ENCODE measurements at regions not wholly inside any gene's neighbourhood (a gene's known extent, or its start where the extent isn't known, plus 50 kb on each side); places are given as distances from the start of the nearest gene placed in this dataset.
A peak's percentile ranks its signal among the peaks of the same experiment; 100 is the strongest.

DNA sequence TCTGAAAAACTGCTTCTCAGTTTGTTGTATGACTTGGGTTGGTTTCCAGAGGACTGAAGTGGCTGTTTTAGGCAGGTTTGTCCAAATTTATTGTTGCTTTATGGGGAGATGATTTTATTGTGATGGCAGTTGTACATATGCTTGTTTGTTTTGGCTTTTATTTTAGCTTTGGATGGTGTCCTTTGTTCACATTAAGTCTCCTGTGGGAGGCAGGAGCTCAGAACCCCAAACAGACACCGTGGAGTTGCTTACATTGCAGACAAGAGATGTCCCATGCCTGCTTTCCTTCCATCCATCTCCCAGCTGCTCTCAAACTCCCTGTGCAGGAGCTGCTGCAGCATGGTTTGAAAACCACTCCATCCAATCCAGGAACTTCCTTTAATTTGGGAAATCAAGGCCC, 414.7 kb downstream of the LPIN1 start:
- no peak for DNase-seq (ENCODE audit: low read depth)
- H3K27me3 ChIP-seq (ENCODE audit: control insufficient read depth, insufficient read depth, low read length) = no peaks in the 10 kb centered on the region
- TF ChIP-seq, protein P1, sequence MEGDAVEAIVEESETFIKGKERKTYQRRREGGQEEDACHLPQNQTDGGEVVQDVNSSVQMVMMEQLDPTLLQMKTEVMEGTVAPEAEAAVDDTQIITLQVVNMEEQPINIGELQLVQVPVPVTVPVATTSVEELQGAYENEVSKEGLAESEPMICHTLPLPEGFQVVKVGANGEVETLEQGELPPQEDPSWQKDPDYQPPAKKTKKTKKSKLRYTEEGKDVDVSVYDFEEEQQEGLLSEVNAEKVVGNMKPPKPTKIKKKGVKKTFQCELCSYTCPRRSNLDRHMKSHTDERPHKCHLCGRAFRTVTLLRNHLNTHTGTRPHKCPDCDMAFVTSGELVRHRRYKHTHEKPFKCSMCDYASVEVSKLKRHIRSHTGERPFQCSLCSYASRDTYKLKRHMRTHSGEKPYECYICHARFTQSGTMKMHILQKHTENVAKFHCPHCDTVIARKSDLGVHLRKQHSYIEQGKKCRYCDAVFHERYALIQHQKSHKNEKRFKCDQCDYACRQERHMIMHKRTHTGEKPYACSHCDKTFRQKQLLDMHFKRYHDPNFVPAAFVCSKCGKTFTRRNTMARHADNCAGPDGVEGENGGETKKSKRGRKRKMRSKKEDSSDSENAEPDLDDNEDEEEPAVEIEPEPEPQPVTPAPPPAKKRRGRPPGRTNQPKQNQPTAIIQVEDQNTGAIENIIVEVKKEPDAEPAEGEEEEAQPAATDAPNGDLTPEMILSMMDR (IDR thresholded peaks at IDR 0.05; ENCODE audit: insufficient read depth, low read length, poor library complexity, severe bottlenecking) = no peak
- H3K4me3 ChIP-seq (ENCODE audit: low read depth, low read length) = no peak overlapping the region
- H3K36me3 ChIP-seq (ENCODE audit: control insufficient read depth, insufficient read depth, low read length) = no peaks in the 10 kb centered on the region

DNA sequence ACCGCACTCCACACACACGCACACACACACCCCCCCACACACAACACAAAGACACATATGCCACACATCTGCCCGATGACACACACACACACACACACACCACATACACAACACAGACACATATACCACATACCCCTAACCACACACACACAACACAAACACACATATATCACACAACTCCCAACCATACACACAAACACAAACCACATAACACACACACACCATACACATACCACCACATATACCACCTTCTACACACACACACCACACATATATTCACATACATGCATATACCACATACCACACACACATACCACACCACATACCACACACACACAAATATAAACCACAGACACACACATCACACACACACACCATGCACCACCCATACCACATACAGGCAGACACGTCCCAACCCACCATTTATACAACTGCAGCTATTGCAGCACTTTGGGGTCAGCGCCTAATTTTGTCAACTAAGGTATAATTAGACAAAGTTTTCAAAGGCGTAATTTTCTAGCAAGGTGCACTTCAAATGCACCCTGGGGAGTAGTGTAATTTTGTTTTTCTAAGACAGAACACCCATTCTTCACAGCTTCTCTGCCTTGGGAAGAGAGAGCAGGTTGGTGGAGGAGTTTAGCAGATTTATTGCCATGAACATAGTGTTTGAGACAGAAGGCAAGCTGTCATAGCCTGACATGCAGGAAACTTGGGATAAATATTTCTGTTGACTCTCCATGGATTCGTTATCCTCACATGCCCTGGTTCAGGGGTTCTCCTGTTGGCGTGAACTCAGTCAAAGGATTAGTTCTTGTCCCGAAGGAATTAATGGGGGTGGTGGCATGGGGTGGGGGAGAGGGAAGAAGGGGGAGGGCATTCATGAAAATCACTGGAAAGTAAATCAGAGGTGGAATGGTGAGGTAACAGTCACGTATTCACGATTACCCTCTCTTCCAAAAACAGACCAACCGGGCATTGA, 416.1 kb downstream of the LPIN1 start:
- no peak overlapping the region for H3K4me3 ChIP-seq (ENCODE audit: low read depth, low read length)

DNA sequence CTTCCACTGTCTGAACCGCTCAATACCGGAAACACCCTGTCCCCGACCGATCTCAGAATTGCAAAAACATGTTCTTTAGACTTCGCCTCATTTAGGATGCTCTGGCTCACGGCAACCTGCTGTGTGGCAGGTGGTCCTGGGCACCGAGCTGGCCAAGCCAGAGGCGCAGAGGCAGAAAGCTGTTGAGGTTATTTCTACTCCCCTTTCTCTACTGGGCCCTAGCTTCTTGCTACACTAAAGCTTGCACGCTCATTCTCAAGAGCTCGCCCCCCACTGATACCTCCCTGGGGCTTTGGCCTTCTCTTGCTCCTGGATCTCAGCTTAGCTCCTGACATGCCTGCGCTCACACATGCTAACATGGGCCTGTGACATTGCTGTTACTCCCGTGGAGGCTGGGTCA, 417.4 kb downstream of the LPIN1 start:
- DNase-seq (ENCODE audit: low read depth) = no peak
- TF ChIP-seq, protein P1 (IDR thresholded peaks at IDR 0.05; ENCODE audit: insufficient read depth, low read length, poor library complexity, severe bottlenecking) = no peak
- Histone ChIP-seq H3K27me3 (ENCODE audit: control insufficient read depth, insufficient read depth, low read length) (no peaks in the 10 kb centered on the region), H3K4me3 (ENCODE audit: low read depth, low read length) (no peak overlapping the region), H3K36me3 (ENCODE audit: control insufficient read depth, insufficient read depth, low read length) (no peaks in the 10 kb centered on the region)

More for the DNA sequence above, 416.1 kb downstream of the LPIN1 start:
- H3K36me3 ChIP-seq (ENCODE audit: control insufficient read depth, insufficient read depth, low read length) = no peaks in the 10 kb centered on the region
- DNase-seq (ENCODE audit: low read depth) = no peak
- TF ChIP-seq, protein P1 (IDR thresholded peaks at IDR 0.05; ENCODE audit: insufficient read depth, low read length, poor library complexity, severe bottlenecking) = no peak
- H3K27me3 ChIP-seq (ENCODE audit: control insufficient read depth, insufficient read depth, low read length) = no peaks in the 10 kb centered on the region

DNA sequence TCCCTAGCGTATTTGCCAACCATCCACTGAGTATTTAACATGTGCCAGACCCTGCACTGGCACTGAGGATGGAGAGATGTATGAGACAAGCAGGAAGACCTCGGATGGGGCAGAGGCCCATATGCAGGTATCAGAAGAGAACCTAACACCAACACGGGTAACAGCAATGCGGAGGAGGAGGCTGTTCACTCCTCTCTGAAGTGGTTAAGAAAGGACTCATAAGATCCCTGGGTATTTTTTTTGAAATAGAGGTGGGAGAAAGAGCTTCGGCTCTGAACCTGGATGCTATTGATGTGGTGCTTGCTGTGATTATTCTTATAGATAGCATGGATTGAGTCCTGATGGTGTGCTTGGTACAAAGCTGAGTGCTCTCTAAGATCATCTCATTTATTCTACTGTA, 418.3 kb downstream of the LPIN1 start:
- Histone ChIP-seq H3K36me3 (ENCODE audit: control insufficient read depth, insufficient read depth, low read length) (no peaks in the 10 kb centered on the region), H3K4me3 (ENCODE audit: low read depth, low read length) (no peak overlapping the region), H3K27me3 (ENCODE audit: control insufficient read depth, insufficient read depth, low read length) (no peaks in the 10 kb centered on the region)
- TF ChIP-seq, protein P1 (IDR thresholded peaks at IDR 0.05; ENCODE audit: insufficient read depth, low read length, poor library complexity, severe bottlenecking) = no peak
- no peak for DNase-seq (ENCODE audit: low read depth)

DNA sequence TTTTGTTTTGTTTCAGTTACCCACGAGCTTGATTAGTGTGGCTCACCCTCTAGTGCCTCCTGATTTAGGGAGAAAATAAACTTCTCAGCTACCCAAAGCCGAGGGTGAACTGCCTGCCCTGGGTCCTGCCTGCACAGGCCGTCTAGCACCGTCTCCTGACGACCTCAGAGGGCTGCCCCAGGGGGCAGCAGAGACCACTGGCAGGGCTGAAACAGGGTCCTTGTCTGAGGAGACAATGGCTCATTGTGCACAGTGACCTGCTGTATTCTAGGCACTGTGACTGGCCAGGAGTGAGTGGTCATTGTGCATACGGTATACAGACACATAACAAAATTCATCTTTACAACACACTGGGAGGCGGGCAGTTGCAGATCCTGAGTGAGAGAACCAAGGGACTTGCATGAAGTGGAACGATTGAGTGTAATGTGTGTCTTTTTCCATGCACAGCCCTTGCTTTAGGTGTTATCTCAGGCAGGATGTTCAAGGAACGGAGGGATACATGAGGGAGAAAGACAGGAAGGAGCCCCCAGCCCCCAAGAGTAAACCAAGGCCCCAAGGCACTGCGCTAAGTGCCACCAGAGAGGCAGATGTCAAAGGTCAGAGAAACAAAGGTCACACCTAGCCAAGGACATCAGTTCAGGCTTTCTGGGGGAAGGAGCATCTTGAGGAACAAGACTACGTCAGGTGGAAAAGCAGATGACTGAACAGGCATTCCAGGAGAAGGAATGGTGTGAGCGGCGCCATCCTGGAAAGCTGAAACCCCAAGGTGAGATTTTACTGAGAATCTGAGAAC, 421.3 kb downstream of the LPIN1 start:
- Histone ChIP-seq H3K27me3 (ENCODE audit: control insufficient read depth, insufficient read depth, low read length) (no peaks in the 10 kb centered on the region), H3K36me3 (ENCODE audit: control insufficient read depth, insufficient read depth, low read length) (no peaks in the 10 kb centered on the region), H3K4me3 (ENCODE audit: low read depth, low read length) (no peak overlapping the region)
- no peak for DNase-seq (ENCODE audit: low read depth)
- TF ChIP-seq, protein P1 (IDR thresholded peaks at IDR 0.05; ENCODE audit: insufficient read depth, low read length, poor library complexity, severe bottlenecking) = peak; percentile 25
